Endothelial cell of umbilical vein (primary cell): ENCODE measurements at regions not wholly inside any gene's neighbourhood (a gene's known extent, or its start where the extent isn't known, plus 50 kb on each side); places are given as distances from the start of the nearest gene placed in this dataset.

Experiments used
- CTCF ChIP-seq, 2 donors: IDR thresholded peaks; 1 replicate in 1 of 2; 2 replicates in 1 of 2; pipeline ENCODE4 v1.5.1; 2011; ENCODE audit warnings: low read length in 2 of 2, mild to moderate bottlenecking in 2 of 2, moderate library complexity in 2 of 2, control low read depth in 1 of 2, inconsistent platforms in 1 of 2, low read depth in 1 of 2; ENCODE audit not compliant: insufficient read depth in 1 of 2; ENCODE audit errors: extremely low read depth in 1 of 2
- EZH2 ChIP-seq: IDR thresholded peaks from 2 replicates; pipeline ENCODE4 v1.6.1; 2012; ENCODE audit warnings: borderline replicate concordance, low read depth, mild to moderate bottlenecking, moderate library complexity, low read length, inconsistent platforms; ENCODE audit not compliant: severe bottlenecking

DNA sequence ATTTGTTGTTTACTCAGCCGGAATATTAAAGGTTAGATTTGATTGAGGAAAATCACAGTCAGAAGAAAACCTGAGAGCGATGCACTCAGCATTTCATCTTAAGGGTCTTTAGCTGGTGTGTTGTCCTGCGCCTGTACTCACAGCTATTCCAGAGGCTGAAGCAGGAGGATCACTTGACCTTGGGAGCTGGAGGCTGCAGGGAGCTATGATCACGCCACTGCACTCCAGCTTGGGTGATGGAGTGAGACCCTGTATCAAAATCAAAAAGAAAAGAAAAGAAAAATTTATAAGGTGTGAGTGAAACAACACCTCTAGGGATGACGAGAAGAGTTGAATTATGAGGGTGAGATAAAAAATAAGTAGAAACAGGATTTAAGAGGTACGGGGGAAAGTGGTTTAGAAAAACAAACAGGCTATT, 165.0 kb downstream of the TRIM27 start:
- TF ChIP-seq CTCF (IDR thresholded peaks at IDR 0.05; ENCODE audit: extremely low read depth in 1 of 2, insufficient read depth in 1 of 2, low read depth in 1 of 2, low read length in 2 of 2): no peak
- TF ChIP-seq EZH2: no peak
